ENCODE measurements at regions not wholly inside any gene's neighbourhood (a gene's known extent, or its start where the extent isn't known, plus 50 kb on each side); places are given as distances from the start of the nearest gene placed in this dataset.
"Not testable (repeated sequence)": the region's sequence is repeated elsewhere in the genome, so short reads cannot be mapped to it uniquely, and the experiment has no call there.

DNA sequence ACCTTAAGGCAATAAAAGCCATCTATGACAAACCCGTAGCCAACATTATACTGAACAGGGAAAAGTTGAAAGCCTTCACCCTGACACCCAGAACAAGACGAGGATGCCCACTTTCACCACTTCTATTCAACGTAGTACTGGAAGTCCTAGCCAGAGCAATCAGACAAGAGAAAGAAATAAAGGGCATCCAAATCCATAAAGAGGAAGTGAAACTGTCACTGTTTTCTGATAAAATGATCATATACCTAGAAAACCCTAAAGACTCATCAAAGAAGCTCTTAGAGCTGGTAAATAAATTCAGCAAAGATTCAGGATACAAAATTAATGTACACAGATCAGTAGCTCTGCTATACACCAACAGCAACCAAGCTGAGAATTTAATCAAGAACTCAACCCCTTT, 1561.9 kb upstream of the CELF4 start:
- TF ChIP-seq, protein P1, sequence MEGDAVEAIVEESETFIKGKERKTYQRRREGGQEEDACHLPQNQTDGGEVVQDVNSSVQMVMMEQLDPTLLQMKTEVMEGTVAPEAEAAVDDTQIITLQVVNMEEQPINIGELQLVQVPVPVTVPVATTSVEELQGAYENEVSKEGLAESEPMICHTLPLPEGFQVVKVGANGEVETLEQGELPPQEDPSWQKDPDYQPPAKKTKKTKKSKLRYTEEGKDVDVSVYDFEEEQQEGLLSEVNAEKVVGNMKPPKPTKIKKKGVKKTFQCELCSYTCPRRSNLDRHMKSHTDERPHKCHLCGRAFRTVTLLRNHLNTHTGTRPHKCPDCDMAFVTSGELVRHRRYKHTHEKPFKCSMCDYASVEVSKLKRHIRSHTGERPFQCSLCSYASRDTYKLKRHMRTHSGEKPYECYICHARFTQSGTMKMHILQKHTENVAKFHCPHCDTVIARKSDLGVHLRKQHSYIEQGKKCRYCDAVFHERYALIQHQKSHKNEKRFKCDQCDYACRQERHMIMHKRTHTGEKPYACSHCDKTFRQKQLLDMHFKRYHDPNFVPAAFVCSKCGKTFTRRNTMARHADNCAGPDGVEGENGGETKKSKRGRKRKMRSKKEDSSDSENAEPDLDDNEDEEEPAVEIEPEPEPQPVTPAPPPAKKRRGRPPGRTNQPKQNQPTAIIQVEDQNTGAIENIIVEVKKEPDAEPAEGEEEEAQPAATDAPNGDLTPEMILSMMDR (conservative IDR thresholded peaks at IDR 0.05; ENCODE audit: low read length) = not testable (repeated sequence)
- not testable (repeated sequence) for TF ChIP-seq EZH2phosphoT487 (IDR thresholded peaks at IDR 0.05; ENCODE audit: borderline replicate concordance, low read depth, low read length)
